Neural cell (in vitro differentiated cells): ENCODE measurements at regions not wholly inside any gene's neighbourhood (a gene's known extent, or its start where the extent isn't known, plus 50 kb on each side); places are given as distances from the start of the nearest gene placed in this dataset.

Experiments
- H2AFZ ChIP-seq: fragments of 200-600, 300-800 bp; sonication (generic), shearing (Covaris generic); 2 replicates; pipeline ENCODE4 v1.6.0; 2014; ENCODE audit warnings: low read depth, mild to moderate bottlenecking, antibody characterized with exemption, low read length, moderate library complexity
- H3F3A ChIP-seq: fragments of 200-600 bp; shearing (Covaris generic); 2 replicates; pipeline ENCODE4 v1.6.1; 2016; ENCODE audit warnings: mild to moderate bottlenecking, moderate library complexity, mixed read lengths, antibody characterized with exemption, low read length; ENCODE audit not compliant: insufficient read depth, poor library complexity, severe bottlenecking
- H3K27ac ChIP-seq: fragments of 200-600, 300-800 bp; sonication (generic), shearing (Covaris generic); 2 replicates; pipeline ENCODE4 v1.5.1; 2014; ENCODE audit warnings: mild to moderate bottlenecking, low read length, moderate library complexity
- H3K27me3 ChIP-seq: fragments of 300-800, 200-600 bp; sonication (generic), shearing (Covaris generic); 2 replicates; pipeline ENCODE4 v1.6.0; 2014; ENCODE audit warnings: mild to moderate bottlenecking, low read depth, low read length, moderate library complexity; ENCODE audit not compliant: insufficient read depth
- H3K36me3 ChIP-seq: fragments of 300-800, 200-600 bp; sonication (generic), shearing (Covaris generic); 2 replicates; pipeline ENCODE4 v1.5.1; 2014; ENCODE audit warnings: mild to moderate bottlenecking, antibody characterized with exemption, low read length, moderate library complexity; ENCODE audit not compliant: insufficient read depth
- H3K4me2 ChIP-seq: fragments of 300-800, 200-600 bp; sonication (generic), shearing (Covaris generic); 2 replicates; pipeline ENCODE4 v1.6.0; 2014; ENCODE audit warnings: mild to moderate bottlenecking, low read length
- H3K4me3 ChIP-seq: fragments of 300-800, 200-600 bp; sonication (generic), shearing (Covaris generic); 2 replicates; pipeline ENCODE4 v1.5.1; 2014; ENCODE audit warnings: mild to moderate bottlenecking, low read length, moderate library complexity
- H3K79me2 ChIP-seq: fragments of 200-600 bp; shearing (Covaris generic); replicated peaks from 2 replicates; pipeline ENCODE4 v1.6.0; 2014; ENCODE audit warnings: mild to moderate bottlenecking, low read length, moderate library complexity; ENCODE audit not compliant: insufficient read depth
- H3K9ac ChIP-seq: fragments of 300-800, 200-600 bp; sonication (generic), shearing (Covaris generic); 2 replicates; pipeline ENCODE4 v1.6.1; 2016; ENCODE audit warnings: mild to moderate bottlenecking, low read length, mixed read lengths
- H3K9me2 ChIP-seq: fragments of 200-600 bp; shearing (Covaris generic); 2 replicates; pipeline ENCODE4 v1.6.1; 2016; ENCODE audit warnings: mild to moderate bottlenecking, low read length, mixed read lengths; ENCODE audit not compliant: insufficient read depth
- H3K9me3 ChIP-seq: fragments of 200-600, 300-800 bp; sonication (generic), shearing (Covaris generic); 2 replicates; pipeline ENCODE4 v1.6.1; 2016; ENCODE audit warnings: mild to moderate bottlenecking, mixed run types, low read length, moderate library complexity, mixed read lengths
- H4K20me1 ChIP-seq: fragments of 200-600 bp; shearing (Covaris generic); 2 replicates; pipeline ENCODE4 v1.6.1; 2016; ENCODE audit warnings: mild to moderate bottlenecking, mixed run types; ENCODE audit not compliant: insufficient read depth
- CTCF ChIP-seq: fragments of 450-650 bp; IDR thresholded peaks from 2 replicates; pipeline ENCODE4 v1.5.1; 2014; ENCODE audit warnings: antibody characterized with exemption, mild to moderate bottlenecking, moderate library complexity; ENCODE audit not compliant: poor library complexity, severe bottlenecking
- EP300 ChIP-seq: fragments of 450-650 bp; conservative IDR thresholded peaks from 2 replicates; pipeline ENCODE4 v1.6.1; 2014; ENCODE audit warnings: antibody characterized with exemption, mild to moderate bottlenecking, moderate library complexity; ENCODE audit not compliant: poor library complexity, severe bottlenecking
- EZH2 ChIP-seq: fragments of 200-600, 300-800 bp; shearing (Covaris generic), sonication (generic); IDR thresholded peaks from 2 replicates; pipeline ENCODE4 v1.6.1; 2014; ENCODE audit warnings: antibody characterized with exemption, low read length, borderline replicate concordance, mild to moderate bottlenecking; ENCODE audit not compliant: insufficient read depth, poor library complexity, severe bottlenecking
- MXI1 ChIP-seq: fragments of 450-650 bp; conservative IDR thresholded peaks from 2 replicates; pipeline ENCODE4 v1.6.1; 2014; ENCODE audit warnings: antibody characterized with exemption, mild to moderate bottlenecking; ENCODE audit not compliant: poor library complexity, severe bottlenecking
- POLR2AphosphoS5 ChIP-seq: IDR thresholded peaks from 2 replicates; pipeline ENCODE4 v1.6.1; 2012
- RAD21 ChIP-seq: fragments of 450-650 bp; conservative IDR thresholded peaks from 2 replicates; pipeline ENCODE4 v1.6.1; 2014; ENCODE audit warnings: antibody characterized with exemption, mild to moderate bottlenecking, moderate library complexity
- REST ChIP-seq: IDR thresholded peaks from 2 replicates; pipeline ENCODE4 v1.6.1; 2012; ENCODE audit warnings: borderline replicate concordance
- SMC3 ChIP-seq: fragments of 450-650 bp; conservative IDR thresholded peaks from 2 replicates; pipeline ENCODE4 v1.6.1; 2014; ENCODE audit warnings: antibody characterized with exemption, mild to moderate bottlenecking, moderate library complexity; ENCODE audit not compliant: poor library complexity
- TAF1 ChIP-seq: IDR thresholded peaks from 2 replicates; pipeline ENCODE4 v1.6.1; 2012; ENCODE audit warnings: low read depth

GRCh38 chr10:44575601-44576380 lies 190.9 kb upstream of the CXCL12 start:
- Histone ChIP-seq H2AFZ (no peak overlapping the region), H3K79me2 (no peaks in the 10 kb centered on the region), H3K9me3 (no peaks in the 10 kb centered on the region), H3K36me3 (no peaks in the 10 kb centered on the region), H3K9ac (no peak overlapping the region), H3K4me2 (no peak overlapping the region), H4K20me1 (no peaks in the 10 kb centered on the region), H3K27me3 (no peaks in the 10 kb centered on the region), H3F3A (no peaks in the 10 kb centered on the region), H3K27ac (no peak overlapping the region), H3K4me3 (no peak overlapping the region), H3K9me2 (no peaks in the 10 kb centered on the region)
- TF ChIP-seq RAD21 (no peak), SMC3 (no peak), EP300 (no peak), EZH2 (no peak), CTCF (no peak), MXI1 (no peak), POLR2AphosphoS5 (no peak), REST (no peak), TAF1 (no peak)

GRCh38 chr10:44576702-44577191 lies 191.8 kb upstream of the CXCL12 start:
- no peak for TF ChIP-seq REST
- Histone ChIP-seq H3K9me3 (no peaks in the 10 kb centered on the region), H3F3A (no peaks in the 10 kb centered on the region), H3K9me2 (no peaks in the 10 kb centered on the region), H4K20me1 (no peaks in the 10 kb centered on the region), H2AFZ (no peak overlapping the region), H3K4me2 (no peak overlapping the region), H3K27ac (no peak overlapping the region), H3K27me3 (no peaks in the 10 kb centered on the region), H3K79me2 (no peaks in the 10 kb centered on the region), H3K4me3 (no peak overlapping the region), H3K9ac (no peak overlapping the region), H3K36me3 (no peaks in the 10 kb centered on the region)
